ENCODE measurements at regions not wholly inside any gene's neighbourhood (a gene's known extent, or its start where the extent isn't known, plus 50 kb on each side); places are given as distances from the start of the nearest gene placed in this dataset.

- DNase-seq = no peak
- 63 to 91% methylated on average over 5 of the region's 5 CpGs for WGBS, 2 donors
- no peak for TF ChIP-seq CTCF (IDR thresholded peaks at IDR 0.05)
- TF ChIP-seq POLR2A (IDR thresholded peaks at IDR 0.05) = no peak
- intact Hi-C loops (cut with DNase I) = no loop called here
- H3K27me3 ChIP-seq = no peaks in the 10 kb centered on the region
- H3K27ac ChIP-seq = no peak overlapping the region
- no peaks in the 10 kb centered on the region for H3K36me3 ChIP-seq
- no peaks in the 10 kb centered on the region for H3K4me1 ChIP-seq
- no peak overlapping the region for H3K4me3 ChIP-seq
- H3K9me3 ChIP-seq = peaks cover 0 to 10% (median 0%) of the 10 kb centered on the region in 3 donors
These were observed 336.1 kb downstream of the DRD1 start for GRCh38 chr5:175107865-175108264.

- no peak overlapping the region for H3K27ac ChIP-seq
- 72 to 81% methylated on average over 1 of the region's 1 CpG for WGBS, 2 donors
- H3K4me3 ChIP-seq = no peak overlapping the region
- H3K4me1 ChIP-seq = no peaks in the 10 kb centered on the region
- no peak for DNase-seq
- intact Hi-C loops (cut with DNase I) = no loop called here
- H3K9me3 ChIP-seq = peaks cover 0 to 10% (median 0%) of the 10 kb centered on the region in 3 donors
- no peak for TF ChIP-seq POLR2A (IDR thresholded peaks at IDR 0.05)
- no peak for TF ChIP-seq CTCF (IDR thresholded peaks at IDR 0.05)
- no peaks in the 10 kb centered on the region for H3K27me3 ChIP-seq
- no peaks in the 10 kb centered on the region for H3K36me3 ChIP-seq
These were observed 336.9 kb downstream of the DRD1 start for GRCh38 chr5:175107028-175107588.

GRCh38 chr5:175104677-175105076 is 339.3 kb downstream of the DRD1 start:
- H3K27me3 ChIP-seq = no peaks in the 10 kb centered on the region
- DNase-seq = no peak
- no peaks in the 10 kb centered on the region for H3K36me3 ChIP-seq
- intact Hi-C loops (cut with DNase I) = no loop called here
- no peak overlapping the region for H3K27ac ChIP-seq
- TF ChIP-seq POLR2A (IDR thresholded peaks at IDR 0.05) (no peak), CTCF (IDR thresholded peaks at IDR 0.05) (no peak)
- WGBS, 2 donors = 26 to 36% methylated on average over 7 of the region's 7 CpGs
- H3K4me1 ChIP-seq = no peaks in the 10 kb centered on the region
- no peak overlapping the region for H3K4me3 ChIP-seq
- peaks cover 0 to 10% (median 0%) of the 10 kb centered on the region in 3 donors for H3K9me3 ChIP-seq

GRCh38 chr5:175103746-175104145 is 340.2 kb downstream of the DRD1 start:
- DNase-seq = no peak
- Histone ChIP-seq H3K27ac (no peak overlapping the region), H3K4me1 (no peaks in the 10 kb centered on the region), H3K4me3 (no peak overlapping the region), H3K9me3 (peaks cover 0 to under 1% (median 0%) of the 10 kb centered on the region in 3 donors), H3K36me3 (no peaks in the 10 kb centered on the region), H3K27me3 (no peaks in the 10 kb centered on the region)
- TF ChIP-seq POLR2A (IDR thresholded peaks at IDR 0.05) (no peak), CTCF (IDR thresholded peaks at IDR 0.05) (no peak)
- intact Hi-C loops (cut with DNase I) = no loop called here
- 39 to 59% methylated on average over 4 of the region's 4 CpGs for WGBS, 2 donors

- H3K9me3 ChIP-seq = no peaks in the 10 kb centered on the region
- no peak overlapping the region for H3K4me3 ChIP-seq
- no peaks in the 10 kb centered on the region for H3K4me1 ChIP-seq
- no peaks in the 10 kb centered on the region for H3K27me3 ChIP-seq
- no peak for DNase-seq
- TF ChIP-seq CTCF (IDR thresholded peaks at IDR 0.05) (no peak), POLR2A (IDR thresholded peaks at IDR 0.05) (no peak)
- H3K36me3 ChIP-seq = no peaks in the 10 kb centered on the region
- H3K27ac ChIP-seq = no peak overlapping the region
- intact Hi-C loops (cut with DNase I) = no loop called here
These were observed 341.3 kb downstream of the DRD1 start for GRCh38 chr5:175102717-175103116.

All from esophagus squamous epithelium (tissue), 5 donors.